OCI-M1 (cell line): ENCODE measurements at regions not wholly inside any gene's neighbourhood (a gene's known extent, or its start where the extent isn't known, plus 50 kb on each side); places are given as distances from the start of the nearest gene placed in this dataset.

ENCODE experiments used
- DNase-seq: peaks from one replicate; lab custom pipeline; 2025; lab: John Stamatoyannopoulos, UW

GRCh38 chr2:111692311-111692710 is 191.7 kb downstream of the ANAPC1 start:
- no peak for DNase-seq

- no peak for DNase-seq
These were observed 189.3 kb downstream of the ANAPC1 start for GRCh38 chr2:111694700-111695101.

- DNase-seq, result no peak
These were observed 188.5 kb downstream of the ANAPC1 start for GRCh38 chr2:111695441-111696007.

- no peak for DNase-seq
These were observed 187.8 kb downstream of the ANAPC1 start for GRCh38 chr2:111696226-111696625.

GRCh38 chr2:111697560-111697959 is 186.4 kb downstream of the ANAPC1 start:
- DNase-seq, result no peak

- peak; percentile 45 for DNase-seq
These were observed 185.9 kb downstream of the ANAPC1 start for GRCh38 chr2:111698089-111698488.

- peak; percentile 97 for DNase-seq
These were observed 185.0 kb downstream of the ANAPC1 start for GRCh38 chr2:111698743-111699554.

- no peak for DNase-seq
These were observed 182.7 kb downstream of the ANAPC1 start for GRCh38 chr2:111701266-111701665.

GRCh38 chr2:111701798-111702118 is 182.2 kb downstream of the ANAPC1 start:
- no peak for DNase-seq

GRCh38 chr2:111702119-111702803 is 181.7 kb downstream of the ANAPC1 start:
- peak; percentile 86 for DNase-seq

GRCh38 chr2:111702804-111703196 is 181.2 kb downstream of the ANAPC1 start:
- no peak for DNase-seq

GRCh38 chr2:111703759-111704158 is 180.2 kb downstream of the ANAPC1 start:
- DNase-seq, result no peak

GRCh38 chr2:111704246-111704645 is 179.7 kb downstream of the ANAPC1 start:
- DNase-seq, result no peak

GRCh38 chr2:111705239-111705638 is 178.8 kb downstream of the ANAPC1 start:
- DNase-seq, result no peak

- peak; percentile 65 for DNase-seq
These were observed 178.2 kb downstream of the ANAPC1 start for GRCh38 chr2:111705711-111706336.

GRCh38 chr2:111706481-111707001 is 177.5 kb downstream of the ANAPC1 start:
- DNase-seq, result no peak

- DNase-seq, result no peak
These were observed 176.3 kb downstream of the ANAPC1 start for GRCh38 chr2:111707700-111708099.

GRCh38 chr2:111708476-111709180 is 175.4 kb downstream of the ANAPC1 start:
- DNase-seq, result no peak

GRCh38 chr2:111709321-111709720 is 174.7 kb downstream of the ANAPC1 start:
- no peak for DNase-seq

GRCh38 chr2:111710085-111710484 is 173.9 kb downstream of the ANAPC1 start:
- DNase-seq, result no peak

- no peak for DNase-seq
These were observed 173.4 kb downstream of the ANAPC1 start for GRCh38 chr2:111710613-111711012.

GRCh38 chr2:111711270-111711669 is 172.7 kb downstream of the ANAPC1 start:
- no peak for DNase-seq
